GM12878 (cell line): ENCODE measurements at regions not wholly inside any gene's neighbourhood (a gene's known extent, or its start where the extent isn't known, plus 50 kb on each side); places are given as distances from the start of the nearest gene placed in this dataset.

Experiments used
- ATAC-seq: fragments of 200-7000 bp; cut with Tn5 transposase; 3 replicates; pipeline ENCODE4 v1.9.1; 2020; ENCODE audit warnings: mild to moderate bottlenecking, moderate library complexity
- BruUV-seq: library from RNA; stranded (reverse); fragments of 400-500 nt; replicated peaks from 2 replicates; lab custom pipeline; 2021; lab: Mats Ljungman, UMichigan
- CTCF ChIA-PET: fragments of 300-600 bp; sonication (Branson Sonifier 250); formaldehyde crosslinking; extraction: SDS; loops from one replicate; lab custom pipeline; 2021; ENCODE audit warnings: inconsistent platforms; lab: Yijun Ruan, JAX
- POLR2A ChIA-PET: fragments of 350-600 bp; formaldehyde crosslinking; extraction: SDS; loops from one replicate; lab custom pipeline; 2021; ENCODE audit warnings: inconsistent platforms; lab: Charles Lee
- RAD21 ChIA-PET: fragments of 300-600 bp; sonication (Branson Sonifier 250); formaldehyde crosslinking; loops from one replicate; lab custom pipeline; 2023; ENCODE audit warnings: antibody characterized with exemption; ENCODE audit not compliant: unreplicated experiment; lab: Charles Lee
- SMC1A ChIA-PET: fragments of 300-600 bp; sonication (Branson Sonifier 250); formaldehyde crosslinking; loops from one replicate; lab custom pipeline; 2023; ENCODE audit not compliant: unreplicated experiment, uncharacterized antibody; lab: Charles Lee
- DNase-seq: peaks from one replicate; pipeline ENCODE4 v3.0.0-alpha.2; 2011; ENCODE audit warnings: low read depth, low spot score
- FAIRE-seq: peaks from 3 replicates; lab custom pipeline; 2011; peaks lifted over from hg19 to GRCh38; lab: Jason Lieb, UNC
- H2AFZ ChIP-seq: 2 replicates; pipeline ENCODE4 v1.6.0; 2011; ENCODE audit warnings: low read depth, low read length, control low read depth; ENCODE audit not compliant: control insufficient read depth
- H3K27ac ChIP-seq: 2 replicates; pipeline ENCODE4 v1.5.1; 2011; ENCODE audit warnings: control low read depth; ENCODE audit not compliant: control insufficient read depth, insufficient read depth
- H3K27me3 ChIP-seq, 2 experiments: replicated peaks in 1 of 2; 2 replicates each; pipeline versions ENCODE4 v1.6.0 to v1.6.1; 2011; ENCODE audit warnings: low read length in 1 of 2; ENCODE audit not compliant: control insufficient read depth in 2 of 2, insufficient read depth in 2 of 2
- H3K36me3 ChIP-seq, 2 experiments: 2 replicates each; pipeline ENCODE4 v1.5.1; 2011; ENCODE audit warnings: low read length in 1 of 2; ENCODE audit not compliant: control insufficient read depth in 2 of 2, insufficient read depth in 2 of 2
- H3K4me1 ChIP-seq: 2 replicates; pipeline ENCODE4 v1.6.1; 2011; ENCODE audit warnings: mild to moderate bottlenecking, low read length, moderate library complexity, mixed read lengths; ENCODE audit not compliant: control insufficient read depth, insufficient read depth
- H3K4me2 ChIP-seq: 2 replicates; pipeline ENCODE4 v1.6.0; 2011; ENCODE audit warnings: control low read depth; ENCODE audit not compliant: control insufficient read depth, insufficient read depth
- H3K4me3 ChIP-seq: fragments of 200-600 bp; sonication (generic); 2 replicates; pipeline ENCODE4 v1.5.1; 2016
- H3K79me2 ChIP-seq: 2 replicates; pipeline ENCODE4 v1.6.0; 2011; ENCODE audit warnings: low read length; ENCODE audit not compliant: control insufficient read depth, insufficient read depth
- H3K9ac ChIP-seq: 2 replicates; pipeline ENCODE4 v1.8.0; 2011; ENCODE audit warnings: low read length, control low read depth, mixed read lengths; ENCODE audit not compliant: control insufficient read depth, insufficient read depth
- H3K9me3 ChIP-seq: replicated peaks from 3 replicates; pipeline ENCODE4 v1.5.1; 2011; ENCODE audit warnings: mild to moderate bottlenecking, low read length; ENCODE audit not compliant: control insufficient read depth, insufficient read depth
- H4K20me1 ChIP-seq: 2 replicates; pipeline ENCODE4 v1.6.0; 2011; ENCODE audit not compliant: control insufficient read depth, insufficient read depth
- ATF7 ChIP-seq: fragments of 450-650 bp; IDR thresholded peaks from 2 replicates; pipeline ENCODE4 v1.6.1; 2016; ENCODE audit warnings: low read depth, mild to moderate bottlenecking
- EED ChIP-seq: sonication (generic); IDR thresholded peaks from 2 replicates; pipeline ENCODE4 v1.6.1; 2016; ENCODE audit warnings: antibody characterized with exemption, low read depth
- EP300 ChIP-seq, 2 experiments: fragments of 150-350 bp in 1 of 2; IDR thresholded peaks; 2 replicates each; pipeline ENCODE4 v1.6.1; 2011 to 2012; ENCODE audit warnings: low read depth in 2 of 2, low read length in 2 of 2, borderline replicate concordance in 1 of 2, improper control_type of control experiment in 1 of 2, inconsistent platforms in 1 of 2; ENCODE audit not compliant: control insufficient read depth in 1 of 2
- HCFC1 ChIP-seq: fragments of 150-350 bp; IDR thresholded peaks from 2 replicates; pipeline ENCODE4 v1.6.1; 2014; ENCODE audit warnings: low read length
- HDAC2 ChIP-seq: fragments of 200-600 bp; sonication (generic); IDR thresholded peaks from 2 replicates; pipeline ENCODE4 v1.6.1; 2017
- IKZF1 ChIP-seq: fragments of 450-650 bp; conservative IDR thresholded peaks from 2 replicates; pipeline ENCODE4 v1.6.1; 2017; ENCODE audit warnings: antibody characterized with exemption, mild to moderate bottlenecking
- JUNB ChIP-seq: IDR thresholded peaks from 2 replicates; pipeline ENCODE4 v1.6.1; 2016; ENCODE audit warnings: antibody characterized with exemption, mild to moderate bottlenecking
- NR2F1 ChIP-seq: fragments of 450-650 bp; conservative IDR thresholded peaks from 2 replicates; pipeline ENCODE4 v1.6.1; 2017; ENCODE audit warnings: mild to moderate bottlenecking
- PAX5 ChIP-seq: IDR thresholded peaks from 2 replicates; pipeline ENCODE4 v1.6.1; 2011; ENCODE audit warnings: low read depth, low read length, borderline replicate concordance
- RELA ChIP-seq: fragments of 450-650 bp; IDR thresholded peaks from 2 replicates; pipeline ENCODE4 v1.8.0; 2014; ENCODE audit warnings: borderline replicate concordance; ENCODE audit not compliant: partially characterized antibody
- SMAD1 ChIP-seq: fragments of 450-650 bp; IDR thresholded peaks from 2 replicates; pipeline ENCODE4 v1.6.1; 2018; ENCODE audit warnings: mild to moderate bottlenecking, low read depth; ENCODE audit not compliant: partially characterized antibody
- SMAD5 ChIP-seq: IDR thresholded peaks from 2 replicates; pipeline ENCODE4 v1.6.1; 2016; ENCODE audit warnings: antibody characterized with exemption, low read depth
- SREBF1 ChIP-seq: IDR thresholded peaks from 2 replicates; pipeline ENCODE4 v1.6.1; 2012; ENCODE audit warnings: mild to moderate bottlenecking, low read length
- SRF ChIP-seq, 2 experiments: IDR thresholded peaks; 2 replicates each; pipeline ENCODE4 v1.6.1; 2011; ENCODE audit warnings: low read depth in 2 of 2, low read length in 2 of 2, mild to moderate bottlenecking in 1 of 2, moderate library complexity in 1 of 2
- TCF3 ChIP-seq: IDR thresholded peaks from 2 replicates; pipeline ENCODE4 v1.6.1; 2012; ENCODE audit warnings: low read depth, mild to moderate bottlenecking, low read length, borderline replicate concordance; ENCODE audit not compliant: insufficient read depth
- ZNF24 ChIP-seq: fragments of 450-650 bp; IDR thresholded peaks from 2 replicates; pipeline ENCODE4 v1.6.1; 2017; ENCODE audit warnings: antibody characterized with exemption, mild to moderate bottlenecking
- WGBS: methylation state at CpG from one replicate; pipeline ENCODE4 v1.1.6; 2016; ENCODE audit warnings: low lambda C conversion rate; ENCODE audit not compliant: insufficient replicate concordance, insufficient coverage; ENCODE audit errors: missing lambda C conversion rate; 5-methylcytosine and 5-hydroxymethylcytosine counted together
- in situ Hi-C: fragments of 300-500 bp; cut with MboI; formaldehyde crosslinking; loops from 9 replicates; pipeline ENCODE4 v1.14.3; 2018; ENCODE audit warnings: mixed read lengths
- intact Hi-C: fragments of 100-400 bp; cut with micrococcal nuclease; formaldehyde crosslinking; loops from one replicate; pipeline ENCODE4 v1.14.2; 2022; ENCODE audit not compliant: unreplicated experiment
- TF ChIP-seq, protein P1 (sequence below): fragments of 450-650 bp; IDR thresholded peaks from 2 replicates; pipeline ENCODE4 v1.6.1; 2017; ENCODE audit warnings: low read depth, mild to moderate bottlenecking, moderate library complexity
- TF ChIP-seq, protein P2 (sequence below): fragments of 450-650 bp; IDR thresholded peaks from 2 replicates; pipeline ENCODE4 v1.6.1; 2017; ENCODE audit warnings: mild to moderate bottlenecking, moderate library complexity
- TF ChIP-seq, protein P3 (sequence below): IDR thresholded peaks from 2 replicates; pipeline ENCODE4 v1.6.1; 2011; ENCODE audit warnings: borderline replicate concordance, low read depth, mild to moderate bottlenecking, moderate library complexity, mixed read lengths, low read length; ENCODE audit not compliant: insufficient read depth; ENCODE audit errors: extremely low read length

DNA sequence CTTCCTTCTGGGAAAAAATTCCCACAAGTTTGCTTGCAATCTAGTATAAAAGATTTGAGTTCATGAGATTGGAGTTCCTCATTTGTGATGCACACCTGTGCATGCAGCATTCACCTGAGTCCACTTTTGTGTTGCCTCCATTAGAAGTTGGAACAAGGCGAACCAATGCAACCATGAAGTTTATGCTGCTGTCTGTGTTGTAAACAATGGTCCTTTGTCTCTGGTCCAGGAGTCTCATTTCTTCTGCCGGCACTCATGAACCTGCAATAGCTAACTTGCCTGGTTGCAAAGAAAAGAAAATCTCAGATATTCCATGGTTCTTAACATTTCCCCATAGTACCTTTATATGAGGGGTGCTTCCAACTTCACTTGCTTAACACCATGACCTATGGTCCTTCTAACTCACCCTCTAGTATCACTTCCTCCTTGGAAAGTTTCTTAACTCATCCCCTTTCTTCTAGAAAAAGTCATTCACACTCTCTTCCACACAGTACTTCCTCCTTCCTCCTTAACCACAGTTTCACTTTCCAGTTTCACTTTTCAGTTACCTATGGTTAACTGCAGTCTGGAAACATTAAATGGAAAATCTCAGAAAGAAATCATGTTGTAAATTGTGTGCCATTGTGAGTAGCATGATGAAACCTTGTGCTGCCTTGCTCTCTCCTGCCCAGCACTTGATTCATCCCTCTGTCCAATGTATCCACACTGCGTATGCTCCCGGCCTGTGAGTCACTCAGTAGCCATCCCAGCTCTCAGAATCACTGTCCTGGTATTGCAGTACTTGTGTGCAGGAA, 128.8 kb upstream of the TRIB2 start:
- H3K27me3 ChIP-seq: no peaks in the 10 kb centered on the region
- ChIA-PET POLR2A (no interaction called here), CTCF (no interaction called here), RAD21 (no interaction called here), SMC1A (no interaction called here)
- 42% methylated on average over 4 of the region's 4 CpGs for whole genome bisulfite sequencing
- no peaks in the 10 kb centered on the region for H4K20me1 ChIP-seq
- H3K9ac ChIP-seq: no peak overlapping the region
- peaks cover 19% of the 10 kb centered on the region for H3K4me1 ChIP-seq
- in situ Hi-C loops (no loop called here), intact Hi-C loops (loop anchor here (10.0 kb wide), 1 partner anchor 753 kb away; no protein-coding TSS in a partner anchor)
- H3K79me2 ChIP-seq: no peaks in the 10 kb centered on the region
- no peak overlapping the region for H3K4me3 ChIP-seq
- FAIRE-seq: peak; percentile 59
- peak; percentile 49 for DNase-seq
- ATAC-seq: peak; percentile 89
- H2AFZ ChIP-seq: no peak overlapping the region
- H3K27ac ChIP-seq: no peak overlapping the region
- H3K4me2 ChIP-seq: peak overlapping the region; percentile 53
- no TSS peak for BruUV-seq
- no peaks in the 10 kb centered on the region for H3K36me3 ChIP-seq
- H3K9me3 ChIP-seq: no peaks in the 10 kb centered on the region
- TF ChIP-seq HDAC2: no peak
- TF ChIP-seq, protein P1, sequence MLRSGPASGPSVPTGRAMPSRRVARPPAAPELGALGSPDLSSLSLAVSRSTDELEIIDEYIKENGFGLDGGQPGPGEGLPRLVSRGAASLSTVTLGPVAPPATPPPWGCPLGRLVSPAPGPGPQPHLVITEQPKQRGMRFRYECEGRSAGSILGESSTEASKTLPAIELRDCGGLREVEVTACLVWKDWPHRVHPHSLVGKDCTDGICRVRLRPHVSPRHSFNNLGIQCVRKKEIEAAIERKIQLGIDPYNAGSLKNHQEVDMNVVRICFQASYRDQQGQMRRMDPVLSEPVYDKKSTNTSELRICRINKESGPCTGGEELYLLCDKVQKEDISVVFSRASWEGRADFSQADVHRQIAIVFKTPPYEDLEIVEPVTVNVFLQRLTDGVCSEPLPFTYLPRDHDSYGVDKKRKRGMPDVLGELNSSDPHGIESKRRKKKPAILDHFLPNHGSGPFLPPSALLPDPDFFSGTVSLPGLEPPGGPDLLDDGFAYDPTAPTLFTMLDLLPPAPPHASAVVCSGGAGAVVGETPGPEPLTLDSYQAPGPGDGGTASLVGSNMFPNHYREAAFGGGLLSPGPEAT: peak; percentile 76
- no peak for TF ChIP-seq SREBF1
- 0 out of 4 replicates have a peak, but pooled peaks of 1 of the 2 experiments have one; percentile 51 for TF ChIP-seq EP300 (IDR thresholded peaks at IDR 0.05; ENCODE audit: borderline replicate concordance in 1 of 2, control insufficient read depth in 1 of 2, low read depth in 2 of 2, low read length in 2 of 2)
- peak; percentile 95 for TF ChIP-seq EED
- TF ChIP-seq, protein P2, sequence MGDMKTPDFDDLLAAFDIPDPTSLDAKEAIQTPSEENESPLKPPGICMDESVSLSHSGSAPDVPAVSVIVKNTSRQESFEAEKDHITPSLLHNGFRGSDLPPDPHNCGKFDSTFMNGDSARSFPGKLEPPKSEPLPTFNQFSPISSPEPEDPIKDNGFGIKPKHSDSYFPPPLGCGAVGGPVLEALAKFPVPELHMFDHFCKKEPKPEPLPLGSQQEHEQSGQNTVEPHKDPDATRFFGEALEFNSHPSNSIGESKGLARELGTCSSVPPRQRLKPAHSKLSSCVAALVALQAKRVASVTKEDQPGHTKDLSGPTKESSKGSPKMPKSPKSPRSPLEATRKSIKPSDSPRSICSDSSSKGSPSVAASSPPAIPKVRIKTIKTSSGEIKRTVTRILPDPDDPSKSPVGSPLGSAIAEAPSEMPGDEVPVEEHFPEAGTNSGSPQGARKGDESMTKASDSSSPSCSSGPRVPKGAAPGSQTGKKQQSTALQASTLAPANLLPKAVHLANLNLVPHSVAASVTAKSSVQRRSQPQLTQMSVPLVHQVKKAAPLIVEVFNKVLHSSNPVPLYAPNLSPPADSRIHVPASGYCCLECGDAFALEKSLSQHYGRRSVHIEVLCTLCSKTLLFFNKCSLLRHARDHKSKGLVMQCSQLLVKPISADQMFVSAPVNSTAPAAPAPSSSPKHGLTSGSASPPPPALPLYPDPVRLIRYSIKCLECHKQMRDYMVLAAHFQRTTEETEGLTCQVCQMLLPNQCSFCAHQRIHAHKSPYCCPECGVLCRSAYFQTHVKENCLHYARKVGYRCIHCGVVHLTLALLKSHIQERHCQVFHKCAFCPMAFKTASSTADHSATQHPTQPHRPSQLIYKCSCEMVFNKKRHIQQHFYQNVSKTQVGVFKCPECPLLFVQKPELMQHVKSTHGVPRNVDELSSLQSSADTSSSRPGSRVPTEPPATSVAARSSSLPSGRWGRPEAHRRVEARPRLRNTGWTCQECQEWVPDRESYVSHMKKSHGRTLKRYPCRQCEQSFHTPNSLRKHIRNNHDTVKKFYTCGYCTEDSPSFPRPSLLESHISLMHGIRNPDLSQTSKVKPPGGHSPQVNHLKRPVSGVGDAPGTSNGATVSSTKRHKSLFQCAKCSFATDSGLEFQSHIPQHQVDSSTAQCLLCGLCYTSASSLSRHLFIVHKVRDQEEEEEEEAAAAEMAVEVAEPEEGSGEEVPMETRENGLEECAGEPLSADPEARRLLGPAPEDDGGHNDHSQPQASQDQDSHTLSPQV: no peak
- 0 out of 2 replicates have a peak, but pooled peaks have one; percentile 29 for TF ChIP-seq TCF3
- TF ChIP-seq HCFC1: no peak
- TF ChIP-seq JUNB: peak; percentile 25; the same call in 1 of the 2 replicates
- no peak for TF ChIP-seq SMAD5
- no peak for TF ChIP-seq ZNF24
- no peak for TF ChIP-seq SRF (IDR thresholded peaks at IDR 0.05; ENCODE audit: low read depth in 2 of 2, low read length in 2 of 2)
- no peak for TF ChIP-seq PAX5
- TF ChIP-seq RELA: no peak
- no peak for TF ChIP-seq SMAD1
- TF ChIP-seq IKZF1: peak; percentile 96
- TF ChIP-seq ATF7: peak; percentile 70
- peak; percentile 91 for TF ChIP-seq NR2F1
- TF ChIP-seq, protein P3, sequence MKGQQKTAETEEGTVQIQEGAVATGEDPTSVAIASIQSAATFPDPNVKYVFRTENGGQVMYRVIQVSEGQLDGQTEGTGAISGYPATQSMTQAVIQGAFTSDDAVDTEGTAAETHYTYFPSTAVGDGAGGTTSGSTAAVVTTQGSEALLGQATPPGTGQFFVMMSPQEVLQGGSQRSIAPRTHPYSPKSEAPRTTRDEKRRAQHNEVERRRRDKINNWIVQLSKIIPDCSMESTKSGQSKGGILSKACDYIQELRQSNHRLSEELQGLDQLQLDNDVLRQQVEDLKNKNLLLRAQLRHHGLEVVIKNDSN: no peak
